ENCODE measurements at regions not wholly inside any gene's neighbourhood (a gene's known extent, or its start where the extent isn't known, plus 50 kb on each side); places are given as distances from the start of the nearest gene placed in this dataset.

GRCh38 chr7:41817386-41817785, 114.5 kb upstream of the INHBA start:
- no peak for TF ChIP-seq CTCF (IDR thresholded peaks at IDR 0.05)
- TF ChIP-seq POLR2A (IDR thresholded peaks at IDR 0.05), result no peak

All from Peyer's patch (tissue), 4 donors.